Stimulated activated CD4-positive, alpha-beta T cell treated with anti-CD3 and anti-CD28 coated beads, TNF-alpha, amount 100 ng/mL, for 1 hour (primary cell): ENCODE measurements at regions not wholly inside any gene's neighbourhood (a gene's known extent, or its start where the extent isn't known, plus 50 kb on each side); places are given as distances from the start of the nearest gene placed in this dataset.
"Not testable (repeated sequence)": the region's sequence is repeated elsewhere in the genome, so short reads cannot be mapped to it uniquely, and the experiment has no call there.

Source experiments
- DNase-seq, 3 donors: peaks; one replicate each; pipeline ENCODE4 v3.0.0-alpha.2; 2020; ENCODE audit warnings: low read depth in 3 of 3, low spot score in 1 of 3

DNA sequence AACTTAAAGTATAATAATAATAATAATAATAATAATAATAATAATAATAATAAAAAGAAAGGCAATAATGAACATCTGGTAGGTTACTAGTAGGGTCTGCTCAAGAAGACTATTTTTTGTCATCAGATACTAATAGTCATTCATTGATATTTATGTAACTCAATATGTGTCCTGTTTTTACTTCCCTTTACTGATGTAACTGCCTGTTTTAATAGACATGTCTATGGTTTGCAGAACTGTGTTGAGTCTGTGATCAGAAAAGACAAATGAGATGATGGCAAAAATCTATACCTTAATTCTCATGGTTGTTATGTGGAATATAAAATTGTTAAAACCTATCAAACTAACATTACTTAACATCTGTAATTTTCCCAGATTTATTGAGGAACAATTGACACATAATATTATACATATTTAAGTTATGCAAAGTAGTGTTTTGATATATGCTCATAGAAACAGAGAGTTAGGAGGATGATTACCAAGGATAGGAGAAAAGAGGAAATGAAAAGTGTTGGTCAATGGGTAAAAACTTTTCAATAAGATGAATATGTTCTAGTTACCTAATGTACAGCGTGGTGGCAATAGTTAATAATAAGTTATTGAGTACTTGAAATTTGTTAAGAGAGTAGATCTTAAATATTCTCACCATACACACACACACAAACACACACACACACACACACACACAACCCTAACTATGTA is 699.4 kb downstream of the ZPLD1 start:
- no peak for DNase-seq

DNA sequence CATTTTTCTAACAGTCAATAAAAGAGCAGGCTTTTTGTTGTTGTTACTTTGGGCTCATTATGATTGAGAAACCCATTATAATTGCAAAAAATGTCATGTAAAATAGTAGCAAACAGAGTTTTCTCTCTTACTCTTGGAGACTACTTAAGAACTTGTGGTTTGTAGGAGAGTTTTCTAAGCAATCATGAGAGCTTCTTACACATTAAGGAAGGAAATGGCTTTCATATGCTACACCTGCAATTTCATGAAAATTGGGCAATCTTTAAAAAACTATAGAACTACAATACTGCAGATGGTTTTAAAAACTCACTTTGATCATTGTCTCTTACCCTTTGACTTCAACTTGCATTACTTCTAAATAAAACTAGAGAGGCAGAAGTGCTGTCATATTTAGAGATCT is 701.8 kb downstream of the ZPLD1 start:
- no peak for DNase-seq

DNA sequence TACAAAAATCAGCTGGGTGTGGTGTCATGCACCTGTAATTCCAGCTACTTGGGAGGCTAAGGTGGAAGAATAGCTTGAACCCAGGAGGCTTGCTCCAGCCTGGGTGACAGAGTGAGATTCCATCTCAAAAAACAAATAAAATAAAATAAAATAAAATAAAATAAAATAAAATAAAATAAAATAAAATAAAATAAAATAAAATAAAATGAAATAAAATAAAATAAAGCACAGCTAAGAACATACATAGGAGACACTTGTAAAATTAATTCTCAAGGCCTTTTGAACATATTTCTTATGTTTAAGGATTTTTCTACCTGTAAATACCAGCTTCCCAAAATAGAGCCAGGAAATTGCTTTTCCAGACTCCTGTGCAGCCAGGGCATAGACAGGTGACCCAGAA is 703.0 kb downstream of the ZPLD1 start:
- no peak for DNase-seq

DNA sequence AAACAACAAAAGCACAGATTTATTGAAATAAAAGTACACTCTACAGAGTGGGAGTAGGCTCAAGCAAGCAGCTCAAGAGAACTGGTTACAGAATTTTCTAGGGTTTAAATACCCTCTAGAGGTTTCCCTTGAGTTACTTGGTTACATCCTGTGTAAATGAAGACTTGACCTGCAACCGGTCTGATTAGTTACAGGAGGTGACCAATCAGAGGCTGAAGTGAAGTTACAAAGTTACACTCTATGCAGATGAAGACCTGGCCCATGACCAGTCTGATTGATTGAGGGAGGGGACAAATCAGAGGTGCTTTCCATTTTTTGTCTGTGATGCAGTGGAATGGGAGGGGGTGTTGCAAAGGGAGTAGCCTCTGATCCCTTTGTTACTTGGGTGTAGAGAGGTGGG is 723.4 kb downstream of the ZPLD1 start:
- no peak for DNase-seq

DNA sequence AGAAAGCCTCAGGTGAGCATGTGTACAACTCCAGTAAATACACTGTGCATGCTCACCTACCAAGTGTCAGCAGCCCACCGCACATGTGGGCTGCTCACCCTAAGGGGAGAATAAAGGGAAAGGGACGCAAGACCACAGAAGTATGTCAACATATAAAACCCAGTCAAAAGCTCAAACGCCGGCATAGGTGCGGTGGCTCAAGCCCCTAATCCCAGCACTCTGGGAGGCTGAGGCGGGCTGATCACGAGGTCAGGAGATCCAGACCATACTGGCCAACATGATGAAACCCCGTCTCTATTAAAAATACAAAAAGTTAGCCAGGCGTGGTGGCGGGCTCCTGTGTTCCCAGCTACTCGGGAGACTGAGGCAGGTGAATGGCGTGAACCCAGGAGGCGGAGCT is 732.1 kb downstream of the ZPLD1 start:
- no peak for DNase-seq

DNA sequence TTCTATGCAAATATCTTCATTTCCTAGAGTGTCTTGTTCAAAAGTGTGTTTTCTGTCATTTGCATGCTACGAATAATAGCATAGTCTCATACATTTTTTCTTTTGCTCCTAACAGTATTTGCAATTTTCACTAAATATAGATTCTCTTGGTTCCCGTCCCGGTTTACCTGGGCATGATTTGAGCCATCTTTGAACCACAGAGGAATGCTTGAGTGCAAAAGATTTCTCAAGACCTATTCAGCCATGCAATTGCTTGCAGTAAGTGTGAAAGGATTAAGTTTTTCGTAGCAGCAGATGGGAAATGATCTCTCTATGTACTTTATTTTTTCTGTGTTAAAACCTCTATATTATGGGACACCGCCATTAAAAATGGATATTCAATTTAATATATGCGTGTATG is 733.0 kb downstream of the ZPLD1 start:
- DNase-seq = no peak

DNA sequence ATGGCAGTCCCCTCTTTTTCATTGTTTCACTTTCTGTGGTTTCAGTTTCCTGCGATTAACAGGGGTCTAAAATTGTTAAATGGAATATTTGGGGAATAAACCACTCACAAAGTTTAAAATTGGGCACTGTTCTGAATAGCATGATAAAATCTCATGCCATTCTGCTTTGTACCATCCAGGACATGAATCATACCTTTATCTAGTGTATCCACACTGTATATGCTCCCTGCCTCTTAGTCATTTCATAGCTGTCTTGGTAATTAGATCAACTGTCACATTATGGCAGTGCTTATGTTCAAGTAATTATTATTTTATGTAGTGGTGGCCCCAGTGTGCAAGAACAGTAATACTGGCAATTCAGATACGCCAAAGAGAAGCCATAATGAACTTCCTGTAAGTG is 734.5 kb downstream of the ZPLD1 start:
- DNase-seq = no peak

DNA sequence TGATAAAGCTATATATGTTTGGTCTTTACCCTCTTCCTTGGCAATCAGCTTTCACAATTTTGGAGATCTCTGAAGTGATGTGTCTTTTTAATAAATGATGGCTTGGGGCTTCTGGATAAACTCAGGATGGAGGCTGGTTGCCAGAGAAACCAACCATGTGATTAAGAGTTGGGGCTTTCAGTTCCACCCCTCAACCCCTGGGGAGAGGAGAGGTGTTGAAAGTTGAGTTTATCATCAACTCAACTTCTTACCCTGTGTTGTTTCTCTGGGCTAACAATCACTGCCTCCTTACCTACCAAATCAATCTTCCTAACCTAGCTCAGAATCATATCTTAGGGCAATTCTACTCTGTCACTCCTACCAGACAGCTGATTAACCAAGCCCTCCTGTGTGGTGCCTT is 735.8 kb downstream of the ZPLD1 start:
- DNase-seq = no peak

DNA sequence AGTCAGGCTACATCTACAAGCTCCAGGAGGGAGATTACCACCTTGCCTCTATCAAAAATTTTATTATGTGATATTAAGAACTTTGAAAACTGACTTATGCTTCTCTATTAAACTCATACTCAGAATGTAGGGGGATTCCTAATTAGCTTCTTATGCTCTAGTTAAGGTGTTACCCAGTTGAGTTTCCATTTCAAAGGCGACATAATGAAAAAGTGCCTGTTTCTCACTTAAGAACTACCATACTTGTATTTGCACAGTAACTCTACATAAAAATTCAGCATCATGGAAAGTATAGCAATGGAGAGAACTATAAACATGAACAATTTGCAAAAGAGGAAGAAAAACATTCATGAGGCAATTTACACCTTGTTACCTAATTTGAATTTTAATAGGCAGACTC is 739.1 kb downstream of the ZPLD1 start:
- no peak for DNase-seq

DNA sequence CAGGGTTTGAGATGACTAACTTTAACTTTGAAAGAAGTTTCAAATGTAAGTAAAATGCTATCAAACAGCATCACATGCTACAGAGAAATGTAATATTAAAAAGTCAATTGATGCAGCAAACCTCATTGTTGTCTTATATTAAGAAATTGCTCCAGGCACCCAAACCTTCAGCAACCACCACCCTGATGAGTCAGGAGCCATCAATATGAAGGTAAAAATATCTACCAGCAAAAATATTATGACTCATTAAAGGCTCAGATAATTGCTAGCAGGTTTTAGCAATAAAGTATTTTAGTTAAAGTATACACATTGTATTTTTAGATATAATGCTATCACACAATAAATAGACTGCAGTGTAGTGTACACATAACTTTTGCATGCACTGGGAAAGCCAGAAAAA is 746.3 kb downstream of the ZPLD1 start:
- DNase-seq = no peak

DNA sequence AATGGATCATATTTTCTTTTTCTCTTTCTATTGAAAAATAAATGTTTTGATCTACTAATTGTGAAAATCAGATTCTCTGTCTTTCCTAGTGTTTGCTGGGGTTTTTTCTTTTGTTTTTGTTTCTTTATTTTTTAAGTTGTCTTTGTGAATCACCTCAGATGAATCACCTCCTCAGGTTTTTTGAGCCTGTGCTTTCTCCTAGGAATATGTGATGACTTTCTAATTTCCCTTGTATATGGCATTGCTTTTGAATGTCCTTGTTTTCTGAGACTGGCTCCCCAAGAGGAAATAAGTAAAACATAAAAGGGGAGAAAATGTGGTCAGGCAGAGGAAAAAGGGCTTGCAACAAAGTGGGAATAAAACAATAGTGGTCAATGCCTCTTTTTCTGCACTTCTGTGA is 750.0 kb downstream of the ZPLD1 start:
- no peak for DNase-seq

DNA sequence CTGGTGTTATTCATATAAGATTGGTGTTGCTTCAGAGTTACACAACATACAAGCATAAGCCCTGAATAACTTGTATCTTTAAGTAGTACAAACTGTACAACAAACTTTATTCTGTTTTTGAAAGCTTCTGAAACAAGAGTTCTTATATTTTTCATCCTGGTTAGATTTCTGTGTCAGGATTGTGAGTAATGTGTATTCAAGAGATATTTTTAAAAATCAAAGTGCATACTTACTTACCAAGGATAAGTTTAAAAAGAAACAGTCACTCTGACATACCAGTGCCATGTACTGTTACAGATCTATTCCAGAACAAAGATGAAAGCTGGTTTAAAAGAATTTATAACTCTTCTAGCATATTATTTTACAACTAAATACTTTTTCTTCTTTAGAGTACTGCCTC is 755.1 kb downstream of the ZPLD1 start:
- no peak for DNase-seq

DNA sequence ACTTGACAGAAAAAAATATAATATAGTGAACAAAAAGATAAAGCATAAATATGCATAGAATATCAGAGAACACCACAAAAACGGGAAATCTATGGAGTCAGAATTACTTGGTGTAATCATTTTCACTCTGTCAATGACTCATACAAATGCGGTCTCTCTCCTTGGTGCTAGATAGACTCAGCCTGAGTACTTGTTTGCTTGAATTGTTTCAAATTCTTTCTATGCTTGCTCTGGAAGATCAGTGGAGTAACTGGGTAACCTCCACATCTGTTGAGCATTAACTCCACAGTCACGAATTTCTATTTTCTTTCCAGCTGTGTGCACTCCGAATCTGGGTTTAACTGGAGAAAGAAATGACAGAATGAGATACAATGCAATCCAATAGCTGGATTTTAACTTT is 760.4 kb downstream of the ZPLD1 start:
- no peak for DNase-seq

DNA sequence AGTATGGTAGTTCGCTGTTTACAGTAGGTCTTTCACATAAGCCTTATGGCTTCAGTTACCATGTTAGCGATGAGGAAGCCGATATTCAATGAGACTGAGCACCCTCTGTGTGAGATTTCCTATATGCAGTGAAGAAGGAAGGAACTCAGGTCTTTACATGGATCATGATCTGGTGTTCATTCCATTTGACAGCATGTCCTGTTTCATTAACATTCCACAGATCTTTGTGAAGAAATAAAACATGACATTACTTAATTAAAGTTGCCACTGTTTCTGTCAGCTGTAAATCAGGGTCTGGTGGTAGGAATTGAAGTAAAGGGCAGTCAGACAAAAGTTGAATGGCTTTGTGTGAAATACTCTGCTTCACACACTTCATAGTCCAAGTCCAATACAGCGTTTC is 768.6 kb downstream of the ZPLD1 start:
- no peak for DNase-seq

DNA sequence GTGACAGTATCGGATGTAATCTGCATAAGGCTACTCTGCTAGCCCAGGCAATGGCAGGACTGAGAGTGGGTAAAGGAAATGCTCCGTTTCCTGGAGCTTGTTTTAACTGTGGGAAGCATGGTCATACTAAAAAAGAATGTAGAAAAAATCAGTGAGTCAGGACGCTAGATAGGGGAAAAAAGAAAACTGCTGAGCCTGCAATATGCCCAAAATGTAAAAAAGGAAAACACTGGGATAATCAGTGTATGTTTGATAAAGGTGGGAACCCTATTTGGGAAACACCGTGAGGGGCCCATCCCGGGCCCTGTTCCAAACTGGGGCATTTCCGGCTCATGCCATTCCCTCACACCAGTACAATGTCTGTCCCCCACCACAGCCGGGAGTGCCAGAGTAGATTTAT is 775.8 kb downstream of the ZPLD1 start:
- no peak for DNase-seq

DNA sequence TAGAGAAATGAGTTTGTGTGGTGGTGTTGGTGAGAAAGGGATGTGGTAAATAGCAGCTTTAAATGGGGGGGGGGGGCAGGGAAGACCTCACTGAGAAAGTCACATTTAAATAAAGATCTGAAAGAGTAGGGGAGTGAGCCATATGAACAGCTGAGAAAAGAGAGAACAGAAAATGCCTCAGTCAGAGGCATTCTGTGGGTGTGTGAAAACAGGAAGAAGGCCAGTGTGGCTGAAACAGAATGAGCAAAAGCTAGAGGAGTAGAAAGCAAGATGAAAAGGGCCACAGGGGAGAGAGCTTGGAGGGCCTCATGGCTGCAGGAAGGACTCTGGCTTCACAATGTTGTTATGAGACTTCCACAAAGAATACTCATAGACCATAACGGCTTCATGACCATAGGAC is 783.3 kb downstream of the ZPLD1 start:
- no peak for DNase-seq

DNA sequence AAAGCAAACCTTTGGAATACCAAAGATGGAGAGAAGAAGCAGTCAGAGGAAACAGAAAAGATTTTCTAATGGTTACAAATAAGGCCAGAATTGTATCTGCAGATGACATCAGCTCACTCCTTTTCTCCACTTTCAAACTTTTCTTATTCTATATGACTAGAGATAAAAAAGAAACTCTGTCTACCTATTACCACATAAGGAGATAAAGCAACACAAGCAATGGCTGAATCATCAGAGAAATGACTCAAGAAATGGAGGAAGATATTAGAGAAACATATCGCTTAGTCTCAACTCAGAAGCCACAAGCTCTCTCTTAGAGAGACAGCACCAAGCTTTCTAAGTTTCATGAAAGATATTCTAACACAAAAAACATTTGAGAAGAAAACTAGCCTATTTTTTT is 784.0 kb downstream of the ZPLD1 start:
- no peak for DNase-seq

DNA sequence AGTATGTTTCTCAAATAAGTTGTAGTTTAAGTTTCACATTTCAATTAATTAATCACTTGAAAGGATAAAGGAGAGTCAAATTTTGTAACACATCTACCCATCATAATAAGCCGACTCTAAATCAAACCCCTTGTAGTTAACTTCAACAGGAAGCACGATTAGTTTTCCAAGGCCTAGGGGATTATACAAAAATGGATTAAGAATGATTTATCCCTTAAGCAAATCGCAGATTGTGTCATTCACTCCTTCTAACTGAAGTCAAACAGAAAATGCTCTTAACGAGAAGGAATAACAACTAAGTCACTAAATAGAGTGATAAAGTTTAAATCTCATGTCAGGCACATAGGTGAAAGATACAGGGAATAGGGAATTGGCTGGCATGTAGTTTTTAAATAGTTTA is 792.8 kb downstream of the ZPLD1 start:
- no peak for DNase-seq

DNA sequence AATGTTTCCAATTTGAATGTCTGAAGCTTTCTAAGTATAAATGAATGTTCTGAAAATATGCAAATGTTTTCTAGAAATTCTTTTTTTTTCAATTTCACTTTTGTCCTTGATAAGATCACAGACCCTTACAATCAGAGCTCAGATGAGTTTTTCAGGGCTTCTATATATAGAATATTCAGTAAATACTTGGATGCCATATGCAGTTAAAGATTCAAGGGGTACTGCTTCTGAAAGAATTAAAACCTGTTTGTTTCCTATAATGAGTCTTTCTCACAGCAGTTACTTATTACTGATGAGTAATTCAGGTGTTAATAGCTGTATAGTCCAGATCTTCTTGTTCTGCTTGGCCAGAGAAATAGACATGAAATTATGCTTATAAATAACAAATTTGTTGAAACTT is 812.6 kb downstream of the ZPLD1 start:
- DNase-seq = no peak

DNA sequence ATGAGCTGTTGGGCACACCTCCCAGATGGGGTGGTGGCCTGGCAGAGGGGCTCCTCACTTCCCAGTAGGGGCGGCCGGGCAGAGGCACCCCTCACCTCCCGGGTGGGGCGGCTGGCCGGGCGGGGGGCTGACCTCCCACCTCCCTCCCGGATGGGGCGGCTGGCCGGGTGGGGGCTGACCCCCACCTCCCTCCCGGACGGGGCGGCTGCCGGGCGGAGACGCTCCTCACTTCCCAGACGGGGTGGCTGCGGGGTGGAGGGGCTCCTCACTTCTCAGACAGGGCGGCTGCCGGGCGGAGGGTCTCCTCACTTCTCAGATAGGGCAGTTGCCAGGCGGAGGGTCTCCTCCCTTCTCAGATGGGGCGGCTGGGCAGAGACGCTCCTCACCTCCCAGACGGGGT is 820.0 kb downstream of the ZPLD1 start:
- not testable (repeated sequence) for DNase-seq

DNA sequence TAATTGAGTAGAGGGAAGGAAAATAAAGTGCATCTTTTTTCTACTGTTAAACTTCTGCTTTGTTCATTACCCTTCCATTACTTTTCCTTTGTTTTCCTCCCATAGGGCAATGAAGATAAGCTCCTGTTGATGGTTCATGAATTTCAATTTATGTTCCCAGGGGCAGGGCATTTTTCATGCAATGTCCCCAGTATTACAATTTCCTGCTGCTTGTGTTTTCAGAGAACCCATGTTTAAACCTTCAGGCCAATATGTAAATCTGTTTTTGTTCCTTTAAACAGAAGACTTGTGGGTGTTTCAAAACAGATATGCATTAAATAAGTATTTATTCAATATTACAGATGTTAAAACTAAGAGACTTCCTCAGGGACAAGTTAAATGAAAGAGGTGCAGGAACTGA is 834.5 kb downstream of the ZPLD1 start:
- no peak for DNase-seq

DNA sequence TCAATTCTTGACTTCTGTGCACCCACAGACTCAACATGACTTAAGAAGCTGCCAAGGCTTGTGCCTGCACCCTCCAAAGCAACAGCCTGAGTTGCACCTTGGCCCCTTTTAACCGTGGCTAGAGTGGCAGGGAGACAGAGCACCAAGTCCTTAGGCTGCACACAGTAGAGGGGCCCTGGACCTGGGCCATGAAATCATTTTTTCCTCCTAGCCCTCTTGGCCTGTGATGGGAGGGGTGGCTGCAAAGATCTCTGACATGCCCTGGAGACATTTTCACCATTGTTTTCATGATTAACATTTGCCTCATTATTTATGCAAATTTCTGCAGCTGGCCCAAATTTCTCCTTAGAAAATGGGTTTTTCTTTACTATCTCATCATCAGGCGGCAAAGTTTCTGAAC is 836.8 kb downstream of the ZPLD1 start:
- DNase-seq = no peak

DNA sequence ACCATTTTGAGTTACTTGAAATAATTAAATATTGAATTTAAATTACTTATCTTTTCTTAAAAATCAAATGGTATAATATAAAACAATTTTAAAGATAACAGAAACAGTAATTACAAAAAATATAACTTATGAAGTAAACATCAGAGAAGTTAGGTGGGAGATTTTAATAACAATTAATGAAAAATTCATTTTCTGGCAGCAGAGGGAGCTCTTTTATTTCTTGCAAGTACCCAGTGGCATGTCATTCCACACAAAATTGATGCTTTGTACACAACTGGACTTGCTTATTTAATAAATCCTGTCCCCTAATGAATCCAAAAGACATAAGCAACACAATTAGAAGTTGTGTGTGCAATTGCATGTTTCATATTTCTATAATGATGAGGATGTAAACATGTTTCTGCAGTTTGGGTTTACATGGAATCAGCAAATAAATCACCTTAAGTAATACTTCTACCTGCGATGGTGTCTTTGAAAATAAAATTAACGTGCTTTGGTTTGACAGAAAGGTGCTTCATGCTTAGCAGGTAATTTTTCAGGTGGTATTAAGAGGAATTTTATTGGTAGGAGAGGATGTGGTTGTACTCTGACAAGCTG is 861.3 kb downstream of the ZPLD1 start:
- no peak for DNase-seq
